Mesendoderm (in vitro differentiated cells): ENCODE measurements at regions not wholly inside any gene's neighbourhood (a gene's known extent, or its start where the extent isn't known, plus 50 kb on each side); places are given as distances from the start of the nearest gene placed in this dataset.

Source experiments
- DNase-seq: peaks from one replicate; pipeline ENCODE4 v3.0.0; 2013
- H2AK5ac ChIP-seq: 2 replicates; pipeline ENCODE4 v1.6.1; 2013; ENCODE audit warnings: low read length, inconsistent platforms
- H2BK120ac ChIP-seq: 2 replicates; pipeline ENCODE4 v1.6.1; 2013; ENCODE audit warnings: low read depth, mild to moderate bottlenecking, low read length, moderate library complexity, mixed read lengths
- H2BK15ac ChIP-seq: replicated peaks from 2 replicates; pipeline ENCODE4 v1.6.1; 2013; ENCODE audit warnings: low read depth, mild to moderate bottlenecking, moderate library complexity
- H2BK5ac ChIP-seq: 2 replicates; pipeline ENCODE4 v1.6.1; 2013; ENCODE audit warnings: low read length, inconsistent platforms
- H3K18ac ChIP-seq: 2 replicates; pipeline ENCODE4 v1.6.1; 2013; ENCODE audit warnings: mild to moderate bottlenecking, low read length, mixed read lengths
- H3K23ac ChIP-seq: one replicate; pipeline ENCODE4 v1.6.1; 2013; ENCODE audit warnings: low read length
- H3K27ac ChIP-seq: 2 replicates; pipeline ENCODE4 v1.5.1; 2013; ENCODE audit warnings: low read depth, mild to moderate bottlenecking, inconsistent platforms, low read length, moderate library complexity
- H3K27me3 ChIP-seq: 2 replicates; pipeline ENCODE4 v1.6.1; 2013; ENCODE audit warnings: low read length, control low read depth, mild to moderate bottlenecking, inconsistent platforms; ENCODE audit not compliant: insufficient read depth, poor library complexity
- H3K36me3 ChIP-seq: 2 replicates; pipeline ENCODE4 v1.6.1; 2013; ENCODE audit warnings: low read length, inconsistent platforms; ENCODE audit not compliant: control insufficient read depth, insufficient read depth
- H3K4ac ChIP-seq: one replicate; pipeline ENCODE4 v1.6.1; 2013; ENCODE audit warnings: low read depth, mild to moderate bottlenecking, low read length, moderate library complexity
- H3K4me1 ChIP-seq: 2 replicates; pipeline ENCODE4 v1.6.1; 2013; ENCODE audit warnings: low read depth, low read length, inconsistent platforms; ENCODE audit not compliant: control insufficient read depth
- H3K4me2 ChIP-seq: 2 replicates; pipeline ENCODE4 v1.6.1; 2013; ENCODE audit warnings: low read length
- H3K4me3 ChIP-seq: 2 replicates; pipeline ENCODE4 v1.5.1; 2013; ENCODE audit warnings: mild to moderate bottlenecking, low read length
- H3K56ac ChIP-seq: one replicate; pipeline ENCODE4 v1.6.1; 2013; ENCODE audit warnings: low read length
- H3K79me1 ChIP-seq: 2 replicates; pipeline ENCODE4 v1.6.1; 2013; ENCODE audit warnings: low read length, inconsistent platforms
- H3K79me2 ChIP-seq: 2 replicates; pipeline ENCODE4 v1.6.1; 2013; ENCODE audit warnings: mild to moderate bottlenecking, low read length; ENCODE audit not compliant: control insufficient read depth, insufficient read depth
- H3K9ac ChIP-seq: 2 replicates; pipeline ENCODE4 v1.6.1; 2013; ENCODE audit warnings: low read length, inconsistent platforms
- H4K5ac ChIP-seq: one replicate; pipeline ENCODE4 v1.6.1; 2013; ENCODE audit warnings: low read length
- H4K8ac ChIP-seq: one replicate; pipeline ENCODE4 v1.6.1; 2013; ENCODE audit warnings: low read depth, mild to moderate bottlenecking, control low read depth, low read length, moderate library complexity
- WGBS: extraction: QIAGEN DNeasy Blood & Tissue Kit; methylation state at CpG from one replicate; pipeline ENCODE4 v1.1.7; 2013; ENCODE audit warnings: low lambda C conversion rate, missing lambda C conversion rate; ENCODE audit not compliant: insufficient coverage; ENCODE audit errors: extremely low coverage; 5-methylcytosine and 5-hydroxymethylcytosine counted together

- Histone ChIP-seq H3K79me2 (no peaks in the 10 kb centered on the region), H3K4ac (no peak overlapping the region), H3K23ac (no peak overlapping the region), H2BK15ac (no peak overlapping the region), H2BK120ac (no peak overlapping the region), H4K8ac (no peak overlapping the region), H3K36me3 (no peaks in the 10 kb centered on the region), H3K27me3 (peaks cover 41% of the 10 kb centered on the region), H2BK5ac (no peak overlapping the region), H3K4me1 (no peaks in the 10 kb centered on the region), H3K27ac (no peak overlapping the region), H3K79me1 (no peaks in the 10 kb centered on the region), H3K56ac (no peak overlapping the region), H3K4me2 (no peak overlapping the region), H3K4me3 (no peak overlapping the region), H2AK5ac (no peak overlapping the region), H3K18ac (no peak overlapping the region), H4K5ac (no peak overlapping the region), H3K9ac (no peak overlapping the region)
- DNase-seq: peak; percentile 41
- WGBS: no CpG with 5 or more reads among the region's 6 CpGs
Measured at GRCh38 chrX:120001787-120002186, 58.2 kb upstream of the NKAP start.

GRCh38 chrX:120000490-120001246 lies 57.1 kb upstream of the NKAP start:
- Histone ChIP-seq H3K56ac (no peak overlapping the region), H2BK5ac (no peak overlapping the region), H2BK15ac (no peak overlapping the region), H3K9ac (no peak overlapping the region), H3K27ac (no peak overlapping the region), H2BK120ac (no peak overlapping the region), H3K4me2 (no peak overlapping the region), H3K4me3 (no peak overlapping the region), H3K27me3 (peaks cover 52% of the 10 kb centered on the region), H3K18ac (no peak overlapping the region), H3K79me2 (no peaks in the 10 kb centered on the region), H4K8ac (no peak overlapping the region), H3K4me1 (no peaks in the 10 kb centered on the region), H3K4ac (no peak overlapping the region), H3K36me3 (no peaks in the 10 kb centered on the region), H2AK5ac (no peak overlapping the region), H3K79me1 (no peaks in the 10 kb centered on the region), H3K23ac (no peak overlapping the region), H4K5ac (no peak overlapping the region)
- no CpG with 5 or more reads among the region's 32 CpGs for WGBS
- DNase-seq: peak; percentile 26

GRCh38 chrX:119999087-119999634 lies 55.6 kb upstream of the NKAP start:
- H4K8ac ChIP-seq: no peak overlapping the region
- no peak overlapping the region for H3K56ac ChIP-seq
- H3K79me1 ChIP-seq: no peaks in the 10 kb centered on the region
- H2BK5ac ChIP-seq: no peak overlapping the region
- H3K4me3 ChIP-seq: no peak overlapping the region
- no peak overlapping the region for H3K18ac ChIP-seq
- H3K27me3 ChIP-seq: peaks cover 57% of the 10 kb centered on the region
- no peaks in the 10 kb centered on the region for H3K79me2 ChIP-seq
- WGBS: no CpG with 5 or more reads among the region's 20 CpGs
- H3K4ac ChIP-seq: no peak overlapping the region
- no peak overlapping the region for H3K27ac ChIP-seq
- no peak overlapping the region for H3K23ac ChIP-seq
- no peak overlapping the region for H3K9ac ChIP-seq
- H3K36me3 ChIP-seq: no peaks in the 10 kb centered on the region
- peak; percentile 48 for DNase-seq
- H3K4me1 ChIP-seq: no peaks in the 10 kb centered on the region
- no peak overlapping the region for H2BK120ac ChIP-seq
- H4K5ac ChIP-seq: no peak overlapping the region
- no peak overlapping the region for H2BK15ac ChIP-seq
- peak overlapping the region; percentile 18 for H3K4me2 ChIP-seq
- H2AK5ac ChIP-seq: no peak overlapping the region

- H3K27me3 ChIP-seq: peaks cover 56% of the 10 kb centered on the region
- H3K9ac ChIP-seq: no peak overlapping the region
- no peak overlapping the region for H2BK5ac ChIP-seq
- H2BK120ac ChIP-seq: no peak overlapping the region
- H4K8ac ChIP-seq: no peak overlapping the region
- H3K79me2 ChIP-seq: no peaks in the 10 kb centered on the region
- no peaks in the 10 kb centered on the region for H3K4me1 ChIP-seq
- no peak overlapping the region for H3K23ac ChIP-seq
- H3K79me1 ChIP-seq: no peaks in the 10 kb centered on the region
- H3K4ac ChIP-seq: no peak overlapping the region
- H3K36me3 ChIP-seq: no peaks in the 10 kb centered on the region
- no peak overlapping the region for H3K27ac ChIP-seq
- H3K56ac ChIP-seq: no peak overlapping the region
- H2BK15ac ChIP-seq: no peak overlapping the region
- no CpG with 5 or more reads among the region's 4 CpGs for WGBS
- no peak overlapping the region for H3K4me3 ChIP-seq
- H3K18ac ChIP-seq: no peak overlapping the region
- no peak overlapping the region for H4K5ac ChIP-seq
- H3K4me2 ChIP-seq: no peak overlapping the region
- H2AK5ac ChIP-seq: no peak overlapping the region
- DNase-seq: no peak
Measured at GRCh38 chrX:119997570-119997969, 54.0 kb upstream of the NKAP start.

GRCh38 chrX:119996600-119997524 lies 53.3 kb upstream of the NKAP start:
- no peak overlapping the region for H3K27ac ChIP-seq
- no peaks in the 10 kb centered on the region for H3K36me3 ChIP-seq
- H3K23ac ChIP-seq: no peak overlapping the region
- no peak overlapping the region for H3K4me2 ChIP-seq
- H3K27me3 ChIP-seq: peaks cover 58% of the 10 kb centered on the region
- H3K4ac ChIP-seq: no peak overlapping the region
- no peaks in the 10 kb centered on the region for H3K79me1 ChIP-seq
- no peak overlapping the region for H3K4me3 ChIP-seq
- no peak overlapping the region for H2AK5ac ChIP-seq
- H2BK120ac ChIP-seq: no peak overlapping the region
- WGBS: no CpG with 5 or more reads among the region's 13 CpGs
- H3K18ac ChIP-seq: no peak overlapping the region
- H2BK15ac ChIP-seq: no peak overlapping the region
- no peaks in the 10 kb centered on the region for H3K4me1 ChIP-seq
- no peak overlapping the region for H4K8ac ChIP-seq
- H3K9ac ChIP-seq: no peak overlapping the region
- H2BK5ac ChIP-seq: no peak overlapping the region
- H4K5ac ChIP-seq: no peak overlapping the region
- H3K56ac ChIP-seq: no peak overlapping the region
- H3K79me2 ChIP-seq: no peaks in the 10 kb centered on the region
- DNase-seq: no peak
